ENCODE measurements at regions not wholly inside any gene's neighbourhood (a gene's known extent, or its start where the extent isn't known, plus 50 kb on each side); places are given as distances from the start of the nearest gene placed in this dataset.
"Not testable (repeated sequence)": the region's sequence is repeated elsewhere in the genome, so short reads cannot be mapped to it uniquely, and the experiment has no call there.

GRCh38 chr1:143854069-143854468 is 117.7 kb downstream of the FAM72C start:
- POLR2A ChIA-PET (ENCODE audit: partially characterized antibody), result not testable (repeated sequence)

GRCh38 chr1:143850637-143851036 is 121.1 kb downstream of the FAM72C start:
- H4K5ac ChIP-seq (ENCODE audit: insufficient read length, low read depth, low read length); H3K4me1 ChIP-seq (replicated peaks in 1 of 4; ENCODE audit: control insufficient read depth in 3 of 4, insufficient read depth in 4 of 4, low read length in 3 of 4); H3K27me3 ChIP-seq (replicated peaks in 1 of 4; ENCODE audit: control insufficient read depth in 3 of 4, extremely low read depth in 1 of 4, insufficient read depth in 3 of 4, low read length in 3 of 4); H2BK15ac ChIP-seq (ENCODE audit: low read length); H2BK20ac ChIP-seq (ENCODE audit: low read length); H2BK12ac ChIP-seq (ENCODE audit: low read depth, low read length); H3K23ac ChIP-seq (ENCODE audit: insufficient read length); H2AFZ ChIP-seq (ENCODE audit: low read length); H4K8ac ChIP-seq (ENCODE audit: extremely low read depth, insufficient read depth, low read length); H3K23me2 ChIP-seq (ENCODE audit: low read depth, low read length); FAIRE-seq; H3K4me3 ChIP-seq (ENCODE audit: extremely low read depth in 1 of 4, insufficient read depth in 2 of 4, low read depth in 3 of 4, low read length in 4 of 4); H2BK5ac ChIP-seq (ENCODE audit: low read depth, low read length); H4K20me1 ChIP-seq (replicated peaks in 1 of 2; ENCODE audit: control insufficient read depth in 1 of 2, insufficient read depth in 2 of 2, low read length in 2 of 2); H3K56ac ChIP-seq (replicated peaks; ENCODE audit: insufficient read length, low read depth, low read length); POLR2A ChIA-PET (ENCODE audit: partially characterized antibody); H3K18ac ChIP-seq (ENCODE audit: extremely low read depth, low read length); H3K9me3 ChIP-seq (ENCODE audit: insufficient read depth in 2 of 2, low read depth in 1 of 2, low read length in 1 of 2); H3K4ac ChIP-seq (replicated peaks; ENCODE audit: insufficient read length, low read depth, low read length); H3K9ac ChIP-seq (replicated peaks in 1 of 4; ENCODE audit: extremely low read depth in 1 of 4, low read depth in 3 of 4, low read length in 3 of 4); H3K27ac ChIP-seq (ENCODE audit: low read depth, low read length); H3K79me2 ChIP-seq (ENCODE audit: control insufficient read depth in 1 of 2, insufficient read depth in 2 of 2, low read length in 2 of 2); H3K36me3 ChIP-seq (ENCODE audit: control insufficient read depth in 2 of 4, insufficient read depth in 4 of 4, low read length in 3 of 4); H3K14ac ChIP-seq (ENCODE audit: insufficient read length); H4K91ac ChIP-seq (replicated peaks; ENCODE audit: insufficient read length, low read length); CTCF ChIA-PET (ENCODE audit: partially characterized antibody); DNase-seq (ENCODE audit: low read depth in 1 of 2, low spot score in 2 of 2); H3K79me1 ChIP-seq (ENCODE audit: low read depth, low read length); H2BK120ac ChIP-seq (replicated peaks; ENCODE audit: low read depth, low read length); H2AK5ac ChIP-seq (ENCODE audit: low read depth, low read length); H3K4me2 ChIP-seq (ENCODE audit: insufficient read depth in 1 of 2, low read depth in 2 of 2, low read length in 2 of 2): not testable (repeated sequence)
- WGBS, 2 experiments (ENCODE audit: extremely low coverage in 1 of 2, insufficient coverage in 1 of 2, insufficient read length in 1 of 2, insufficient replicate concordance in 2 of 2, low coverage in 1 of 2, low lambda C conversion rate in 2 of 2, missing lambda C conversion rate in 1 of 2), result 72% methylated on average over 2 of the region's 2 CpGs; no CpG with 5 or more reads in 1 of the 2 experiments

More at GRCh38 chr1:143854069-143854468, 117.7 kb downstream of the FAM72C start:
- H3K56ac ChIP-seq (replicated peaks; ENCODE audit: insufficient read length, low read depth, low read length); H3K9me3 ChIP-seq (ENCODE audit: insufficient read depth in 2 of 2, low read depth in 1 of 2, low read length in 1 of 2); H4K8ac ChIP-seq (ENCODE audit: extremely low read depth, insufficient read depth, low read length); H2BK120ac ChIP-seq (replicated peaks; ENCODE audit: low read depth, low read length); H3K27me3 ChIP-seq (replicated peaks in 1 of 4; ENCODE audit: control insufficient read depth in 3 of 4, extremely low read depth in 1 of 4, insufficient read depth in 3 of 4, low read length in 3 of 4); H3K27ac ChIP-seq (ENCODE audit: low read depth, low read length); H3K4me1 ChIP-seq (replicated peaks in 1 of 4; ENCODE audit: control insufficient read depth in 3 of 4, insufficient read depth in 4 of 4, low read length in 3 of 4); H2BK15ac ChIP-seq (ENCODE audit: low read length); CTCF ChIA-PET (ENCODE audit: partially characterized antibody); H4K5ac ChIP-seq (ENCODE audit: insufficient read length, low read depth, low read length); H3K9ac ChIP-seq (replicated peaks in 1 of 4; ENCODE audit: extremely low read depth in 1 of 4, low read depth in 3 of 4, low read length in 3 of 4); H3K14ac ChIP-seq (ENCODE audit: insufficient read length); H3K23ac ChIP-seq (ENCODE audit: insufficient read length); H2BK5ac ChIP-seq (ENCODE audit: low read depth, low read length); H3K4me3 ChIP-seq (ENCODE audit: extremely low read depth in 1 of 4, insufficient read depth in 2 of 4, low read depth in 3 of 4, low read length in 4 of 4); H3K4me2 ChIP-seq (ENCODE audit: insufficient read depth in 1 of 2, low read depth in 2 of 2, low read length in 2 of 2); H3K23me2 ChIP-seq (ENCODE audit: low read depth, low read length); H3K4ac ChIP-seq (replicated peaks; ENCODE audit: insufficient read length, low read depth, low read length); H4K91ac ChIP-seq (replicated peaks; ENCODE audit: insufficient read length, low read length); H3K79me1 ChIP-seq (ENCODE audit: low read depth, low read length); H3K18ac ChIP-seq (ENCODE audit: extremely low read depth, low read length); FAIRE-seq; DNase-seq (ENCODE audit: low read depth in 1 of 2, low spot score in 2 of 2); H2BK20ac ChIP-seq (ENCODE audit: low read length); H2AFZ ChIP-seq (ENCODE audit: low read length); H2BK12ac ChIP-seq (ENCODE audit: low read depth, low read length); H3K36me3 ChIP-seq (ENCODE audit: control insufficient read depth in 2 of 4, insufficient read depth in 4 of 4, low read length in 3 of 4); H3K79me2 ChIP-seq (ENCODE audit: control insufficient read depth in 1 of 2, insufficient read depth in 2 of 2, low read length in 2 of 2); H4K20me1 ChIP-seq (replicated peaks in 1 of 2; ENCODE audit: control insufficient read depth in 1 of 2, insufficient read depth in 2 of 2, low read length in 2 of 2); H2AK5ac ChIP-seq (ENCODE audit: low read depth, low read length): not testable (repeated sequence)
- WGBS, 2 experiments (ENCODE audit: extremely low coverage in 1 of 2, insufficient coverage in 1 of 2, insufficient read length in 1 of 2, insufficient replicate concordance in 2 of 2, low coverage in 1 of 2, low lambda C conversion rate in 2 of 2, missing lambda C conversion rate in 1 of 2), result no CpG with 5 or more reads among the region's 2 CpGs
